ENCODE measurements at regions not wholly inside any gene's neighbourhood (a gene's known extent, or its start where the extent isn't known, plus 50 kb on each side); places are given as distances from the start of the nearest gene placed in this dataset.

- DNase-seq: no peak
- TF ChIP-seq CTCF (conservative IDR thresholded peaks at IDR 0.05): no peak
- no peak for TF ChIP-seq EZH2 (IDR thresholded peaks at IDR 0.05; ENCODE audit: low read depth)
- no peak overlapping the region for H3K27ac ChIP-seq
Measured at GRCh38 chr2:71935262-71935848, 212.3 kb downstream of the CYP26B1 start.

GRCh38 chr2:71934595-71935261 lies 212.9 kb downstream of the CYP26B1 start:
- ChIA-PET POLR2A (ENCODE audit: unreplicated experiment) (no interaction called here), CTCF (interaction anchor here (0.7 to 1.5 kb wide), 2 partner anchors 181 to 215 kb away, joined by 3 to 5 read pairs; no protein-coding TSS in a partner anchor)
- DNase-seq: no peak
- Histone ChIP-seq H3K27ac (no peak overlapping the region), H3F3A (ENCODE audit: insufficient read depth, low read depth) (no peaks in the 10 kb centered on the region), H4K20me1 (ENCODE audit: insufficient read depth) (no peaks in the 10 kb centered on the region), H2AFZ (no peak overlapping the region), H3K4me1 (replicated peaks; ENCODE audit: insufficient read depth) (peaks cover 20% of the 10 kb centered on the region), H3K27me3 (ENCODE audit: insufficient read depth, low read depth) (no peaks in the 10 kb centered on the region), H3K79me2 (ENCODE audit: low read depth) (no peaks in the 10 kb centered on the region), H3K4me3 (no peak overlapping the region), H3K36me3 (ENCODE audit: low read depth) (no peaks in the 10 kb centered on the region), H3K4me2 (no peak overlapping the region), H3K9me2 (ENCODE audit: insufficient read depth) (no peaks in the 10 kb centered on the region), H3K9me3 (ENCODE audit: insufficient read depth, low read depth) (no peaks in the 10 kb centered on the region)
- BruUV-seq (replicated peaks): no TSS peak
- intact Hi-C loops (cut with micrococcal nuclease; ENCODE audit: unreplicated experiment): no loop called here
- TF ChIP-seq EZH2 (IDR thresholded peaks at IDR 0.05; ENCODE audit: low read depth) (no peak), CTCF (conservative IDR thresholded peaks at IDR 0.05) (no peak)

More at GRCh38 chr2:71935262-71935848, 212.3 kb downstream of the CYP26B1 start:
- H3F3A ChIP-seq (ENCODE audit: insufficient read depth, low read depth): no peaks in the 10 kb centered on the region
- H2AFZ ChIP-seq: no peak overlapping the region
- H3K4me3 ChIP-seq: no peak overlapping the region
- H3K27me3 ChIP-seq (ENCODE audit: insufficient read depth, low read depth): no peaks in the 10 kb centered on the region
- CTCF ChIA-PET: interaction anchor here (1.5 kb wide), 1 partner anchor 215 kb away, joined by 5 read pairs; no protein-coding TSS in a partner anchor
- no peak overlapping the region for H3K4me2 ChIP-seq
- no peaks in the 10 kb centered on the region for H3K36me3 ChIP-seq (ENCODE audit: low read depth)
- POLR2A ChIA-PET (ENCODE audit: unreplicated experiment): no interaction called here
- intact Hi-C loops (cut with micrococcal nuclease; ENCODE audit: unreplicated experiment): no loop called here
- peaks cover 15% of the 10 kb centered on the region for H3K4me1 ChIP-seq (replicated peaks; ENCODE audit: insufficient read depth)
- BruUV-seq (replicated peaks): no TSS peak
- H4K20me1 ChIP-seq (ENCODE audit: insufficient read depth): no peaks in the 10 kb centered on the region
- no peaks in the 10 kb centered on the region for H3K79me2 ChIP-seq (ENCODE audit: low read depth)
- H3K9me2 ChIP-seq (ENCODE audit: insufficient read depth): no peaks in the 10 kb centered on the region
- H3K9me3 ChIP-seq (ENCODE audit: insufficient read depth, low read depth): no peaks in the 10 kb centered on the region

GRCh38 chr2:71934320-71934593 lies 213.4 kb downstream of the CYP26B1 start:
- Histone ChIP-seq H4K20me1 (ENCODE audit: insufficient read depth) (no peaks in the 10 kb centered on the region), H3K4me3 (no peak overlapping the region), H3K36me3 (ENCODE audit: low read depth) (no peaks in the 10 kb centered on the region), H3K27me3 (ENCODE audit: insufficient read depth, low read depth) (no peaks in the 10 kb centered on the region), H3K9me3 (ENCODE audit: insufficient read depth, low read depth) (no peaks in the 10 kb centered on the region), H2AFZ (no peak overlapping the region), H3K9me2 (ENCODE audit: insufficient read depth) (no peaks in the 10 kb centered on the region), H3F3A (ENCODE audit: insufficient read depth, low read depth) (no peaks in the 10 kb centered on the region), H3K79me2 (ENCODE audit: low read depth) (no peaks in the 10 kb centered on the region), H3K27ac (no peak overlapping the region), H3K4me2 (no peak overlapping the region), H3K4me1 (replicated peaks; ENCODE audit: insufficient read depth) (peaks cover 21% of the 10 kb centered on the region)
- intact Hi-C loops (cut with micrococcal nuclease; ENCODE audit: unreplicated experiment): no loop called here
- CTCF ChIA-PET: interaction anchor here (0.7 to 1.5 kb wide), 3 partner anchors 60 to 216 kb away, joined by 3 to 5 read pairs (median 3); no protein-coding TSS in a partner anchor
- DNase-seq: no peak
- BruUV-seq (replicated peaks): no TSS peak
- no peak for TF ChIP-seq CTCF (conservative IDR thresholded peaks at IDR 0.05)
- no peak for TF ChIP-seq EZH2 (IDR thresholded peaks at IDR 0.05; ENCODE audit: low read depth)
- POLR2A ChIA-PET (ENCODE audit: unreplicated experiment): no interaction called here

Data from PC-9 (cell line).